GM21528 (cell line): ENCODE measurements at regions not wholly inside any gene's neighbourhood (a gene's known extent, or its start where the extent isn't known, plus 50 kb on each side); places are given as distances from the start of the nearest gene placed in this dataset.

ENCODE experiments used
- ATAC-seq: cut with Tn5 transposase; IDR thresholded peaks from one replicate; pipeline ENCODE4 v1.9.1; 2021; ENCODE audit warnings: mild to moderate bottlenecking, moderate library complexity; ENCODE audit not compliant: unreplicated experiment, low FRiP score

DNA sequence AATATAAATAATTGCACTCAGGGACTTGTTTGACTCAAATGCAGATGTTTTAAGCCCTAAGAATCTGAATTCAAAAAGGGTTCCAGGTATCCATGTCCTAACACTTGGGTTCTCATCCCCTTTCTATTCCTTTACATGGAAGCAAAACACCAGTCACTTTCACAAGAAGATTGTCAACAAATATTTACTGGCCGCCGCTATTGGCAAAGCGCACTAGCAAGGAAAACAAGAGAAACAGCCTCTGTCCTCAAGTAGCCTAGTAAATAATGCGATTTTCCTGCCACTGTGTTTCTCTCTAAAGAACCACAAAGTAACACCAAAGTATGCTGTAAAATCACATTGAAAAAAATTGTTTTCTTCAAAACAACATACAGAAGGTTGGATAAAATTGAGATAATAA, 66.7 kb upstream of the EZH2 start:
- ATAC-seq = no peak

DNA sequence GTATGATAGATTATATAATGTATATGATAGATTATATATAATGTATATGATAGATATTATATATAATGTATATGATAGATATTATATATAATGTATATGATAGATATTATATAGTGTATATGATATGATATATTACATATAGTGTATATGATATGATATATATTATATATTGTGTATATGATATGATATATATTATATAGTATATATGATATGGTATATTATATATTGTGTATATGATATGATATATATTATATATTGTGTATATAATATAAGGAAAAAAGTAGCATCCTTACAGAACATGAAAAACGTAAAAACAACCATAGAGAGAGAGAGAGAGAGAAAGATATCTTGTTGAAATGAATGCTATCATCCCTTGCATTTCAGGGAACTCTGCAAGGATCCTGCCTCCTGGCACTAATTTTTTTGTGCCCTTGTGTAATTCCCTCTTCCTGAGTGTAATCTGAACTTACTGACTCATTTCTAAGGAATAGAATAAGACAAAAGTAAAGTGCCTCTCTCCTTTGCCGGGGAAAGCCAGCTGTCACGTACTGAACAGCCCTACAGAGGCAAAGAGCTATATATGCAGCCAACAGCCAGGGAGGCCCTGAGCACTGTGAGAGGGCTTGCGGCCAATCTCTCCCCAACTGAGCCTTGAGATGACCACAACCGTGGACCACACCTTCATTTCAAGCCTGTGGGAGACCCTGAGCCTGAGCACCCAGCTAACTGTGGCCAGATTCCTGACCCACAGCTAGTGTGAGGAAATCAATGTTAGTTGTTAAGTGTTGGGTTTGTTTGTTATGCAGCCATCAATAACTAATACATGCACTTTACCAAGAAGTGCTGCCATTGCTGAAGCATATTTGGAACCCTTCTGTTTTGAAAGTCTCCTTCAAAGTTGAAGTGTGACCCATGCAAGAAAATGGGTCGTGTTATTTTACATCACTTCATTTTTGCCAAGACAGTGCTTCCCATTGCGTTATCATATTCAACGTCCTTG, 61.1 kb upstream of the EZH2 start:
- ATAC-seq = no peak

DNA sequence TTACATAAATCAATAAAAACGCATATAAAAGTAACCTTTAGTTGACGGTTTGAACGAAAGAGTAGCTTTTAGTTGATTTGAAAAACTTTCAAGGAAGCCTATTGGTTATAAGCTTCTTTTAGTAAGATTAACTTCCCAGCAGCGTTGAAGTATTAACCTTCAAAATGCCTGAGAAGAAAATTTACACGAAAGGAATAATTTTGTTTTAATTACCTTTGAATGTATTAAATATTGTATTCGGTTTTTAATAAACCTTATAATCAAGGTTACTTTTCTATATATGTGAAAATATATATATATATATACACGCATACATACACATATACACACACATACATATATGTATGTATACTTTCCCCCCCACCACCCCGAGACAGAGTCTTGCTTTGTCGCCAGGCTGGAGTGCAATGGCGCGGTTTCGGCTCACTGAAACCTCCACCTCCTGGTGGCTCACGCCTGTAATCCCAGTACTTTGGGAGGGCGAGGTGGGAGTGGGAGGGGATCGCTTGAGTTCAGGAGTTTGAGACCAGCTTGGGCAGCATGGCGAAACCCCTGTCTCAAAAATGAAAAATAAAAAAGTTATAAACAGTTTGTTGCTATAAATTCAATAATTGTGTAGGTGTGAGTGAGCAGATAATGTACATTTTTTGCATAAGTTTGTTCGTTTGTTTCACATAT, 57.6 kb upstream of the EZH2 start:
- ATAC-seq = peak; percentile 35

DNA sequence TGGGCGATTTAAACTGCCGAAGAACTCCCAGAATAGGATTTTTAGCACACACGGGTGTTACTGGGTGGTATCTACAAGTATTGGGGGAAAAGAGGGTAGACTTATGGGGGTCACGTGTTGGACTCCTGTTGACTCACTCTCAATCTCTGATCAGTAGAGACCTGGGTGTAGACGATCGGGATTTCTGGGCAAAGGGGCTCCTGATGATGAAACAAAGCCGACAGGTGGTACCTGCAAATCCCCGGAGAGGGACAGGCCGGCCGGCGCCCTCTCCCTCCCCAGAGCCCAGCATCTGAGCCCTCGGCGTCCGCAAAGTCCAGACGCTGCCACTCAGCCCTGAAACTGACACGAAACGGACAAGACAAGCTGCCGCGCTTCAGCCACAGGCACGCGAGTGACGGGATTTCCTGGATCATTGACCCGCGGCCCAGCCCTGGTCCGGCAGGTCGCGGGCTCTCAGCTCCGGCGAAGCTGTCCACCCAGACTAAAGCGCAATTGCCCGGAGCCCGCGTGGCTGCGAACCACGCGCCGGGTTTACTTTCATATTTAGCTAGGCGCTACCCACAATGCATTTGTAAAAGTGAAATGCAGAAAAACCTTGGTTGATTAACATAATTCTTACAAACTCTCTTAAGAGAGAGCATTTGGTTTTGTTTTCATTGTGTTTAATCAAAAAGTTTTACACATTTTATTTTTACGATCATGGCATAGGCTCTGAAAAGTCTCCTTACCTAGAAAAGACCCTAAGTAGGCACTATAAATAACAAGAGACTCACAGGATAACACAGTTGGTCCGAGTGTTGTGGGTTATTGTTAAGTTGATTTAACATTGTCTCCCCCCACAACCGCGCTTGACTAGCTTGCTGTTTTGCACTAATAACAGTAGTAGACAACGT, 56.9 kb upstream of the EZH2 start:
- ATAC-seq = peak; percentile 80

DNA sequence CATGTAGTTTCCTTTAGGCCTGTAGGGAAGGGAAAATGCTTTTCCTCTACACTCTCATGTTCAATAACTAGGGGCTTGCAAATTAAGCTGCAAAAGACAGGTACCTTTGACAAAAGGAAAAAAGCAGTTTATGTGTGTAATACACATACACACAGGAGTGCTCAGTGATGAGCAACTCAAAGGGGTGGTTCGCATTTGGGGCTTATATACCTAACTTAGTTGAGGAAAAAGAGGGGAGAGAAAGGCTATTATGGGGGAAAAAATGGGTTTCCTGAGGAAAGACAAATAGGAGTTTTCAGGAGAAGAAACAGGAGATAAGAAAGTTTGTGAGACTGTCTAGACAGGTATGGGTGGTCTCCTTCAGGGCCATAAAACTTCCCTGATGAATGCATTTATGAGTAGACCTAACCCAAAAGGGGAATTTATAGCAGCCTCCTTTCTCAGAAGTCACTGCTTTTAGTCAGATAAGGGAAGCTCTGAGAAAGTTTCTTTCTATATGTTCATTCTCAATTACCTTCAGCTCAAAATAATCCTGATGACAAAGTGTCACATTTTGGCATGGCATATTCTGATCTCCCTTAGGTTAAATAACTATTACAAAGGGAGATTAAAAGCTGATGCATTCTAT, 55.2 kb upstream of the EZH2 start:
- ATAC-seq = no peak

DNA sequence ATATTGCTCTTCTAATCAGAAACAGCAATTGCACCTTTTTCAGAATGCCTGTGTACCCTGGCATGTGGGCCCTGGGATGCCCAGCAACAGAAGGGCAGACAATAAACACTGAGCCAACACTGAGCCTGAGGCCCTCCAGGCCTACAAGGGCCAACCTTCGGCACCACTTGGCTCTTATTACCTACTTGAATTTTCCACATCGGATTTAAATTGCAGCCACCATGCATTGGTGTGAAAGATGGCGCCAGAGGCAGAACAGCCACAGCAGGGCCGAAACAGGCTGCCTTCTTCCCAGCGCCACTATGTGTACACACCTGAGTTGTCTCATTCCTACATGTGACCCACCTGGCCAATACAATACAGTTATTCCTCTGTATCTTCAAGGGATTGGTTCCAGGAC, 51.4 kb upstream of the EZH2 start:
- no peak for ATAC-seq
